ENCODE measurements at regions not wholly inside any gene's neighbourhood (a gene's known extent, or its start where the extent isn't known, plus 50 kb on each side); places are given as distances from the start of the nearest gene placed in this dataset.

DNA sequence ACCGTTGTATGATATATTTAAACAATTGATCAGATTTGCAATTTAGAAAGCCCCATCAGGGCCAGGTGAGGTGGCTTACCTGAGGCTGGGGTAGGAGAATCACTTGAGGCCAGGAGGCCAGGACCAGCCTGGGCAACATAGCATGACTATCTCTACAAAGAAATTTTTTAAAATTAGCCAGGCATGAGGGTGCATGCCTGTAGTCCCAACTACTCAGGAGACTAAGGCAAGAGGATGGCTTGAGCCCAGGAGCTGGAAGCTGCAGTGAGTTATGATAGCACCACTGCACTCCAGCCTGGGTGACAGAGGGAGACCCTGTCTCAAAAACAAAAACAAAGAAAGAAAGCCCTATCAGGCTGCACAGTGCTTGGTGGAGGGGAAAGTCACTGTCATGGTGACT is 159.9 kb upstream of the RAB4A start:
- H3K4me3 Mint-ChIP-seq = no peak overlapping the region
- Histone ChIP-seq H3K79me2 (replicated peaks; ENCODE audit: insufficient read depth) (no peaks in the 10 kb centered on the region), H3K4me3 (no peak overlapping the region), H3K9me2 (ENCODE audit: insufficient read depth) (no peaks in the 10 kb centered on the region), H3K27me3 (ENCODE audit: insufficient read depth) (no peaks in the 10 kb centered on the region), H3K4me1 (ENCODE audit: insufficient read depth) (peaks cover 20% of the 10 kb centered on the region), H3F3A (replicated peaks; ENCODE audit: low read depth) (no peaks in the 10 kb centered on the region), H3K27ac (ENCODE audit: low read depth) (no peak overlapping the region), H3K36me3 (ENCODE audit: insufficient read depth) (no peaks in the 10 kb centered on the region), H3K4me2 (no peak overlapping the region), H2AFZ (no peak overlapping the region), H4K20me1 (replicated peaks; ENCODE audit: insufficient read depth) (no peaks in the 10 kb centered on the region)
- H3K27me3 Mint-ChIP-seq (ENCODE audit: insufficient read depth, low read depth, poor library complexity) = peaks cover 8% of the 10 kb centered on the region
- H3K27ac Mint-ChIP-seq = no peak overlapping the region
- DNase-seq (ENCODE audit: low spot score) (no peak), ATAC-seq (no peak)
- TF ChIP-seq, protein P1, sequence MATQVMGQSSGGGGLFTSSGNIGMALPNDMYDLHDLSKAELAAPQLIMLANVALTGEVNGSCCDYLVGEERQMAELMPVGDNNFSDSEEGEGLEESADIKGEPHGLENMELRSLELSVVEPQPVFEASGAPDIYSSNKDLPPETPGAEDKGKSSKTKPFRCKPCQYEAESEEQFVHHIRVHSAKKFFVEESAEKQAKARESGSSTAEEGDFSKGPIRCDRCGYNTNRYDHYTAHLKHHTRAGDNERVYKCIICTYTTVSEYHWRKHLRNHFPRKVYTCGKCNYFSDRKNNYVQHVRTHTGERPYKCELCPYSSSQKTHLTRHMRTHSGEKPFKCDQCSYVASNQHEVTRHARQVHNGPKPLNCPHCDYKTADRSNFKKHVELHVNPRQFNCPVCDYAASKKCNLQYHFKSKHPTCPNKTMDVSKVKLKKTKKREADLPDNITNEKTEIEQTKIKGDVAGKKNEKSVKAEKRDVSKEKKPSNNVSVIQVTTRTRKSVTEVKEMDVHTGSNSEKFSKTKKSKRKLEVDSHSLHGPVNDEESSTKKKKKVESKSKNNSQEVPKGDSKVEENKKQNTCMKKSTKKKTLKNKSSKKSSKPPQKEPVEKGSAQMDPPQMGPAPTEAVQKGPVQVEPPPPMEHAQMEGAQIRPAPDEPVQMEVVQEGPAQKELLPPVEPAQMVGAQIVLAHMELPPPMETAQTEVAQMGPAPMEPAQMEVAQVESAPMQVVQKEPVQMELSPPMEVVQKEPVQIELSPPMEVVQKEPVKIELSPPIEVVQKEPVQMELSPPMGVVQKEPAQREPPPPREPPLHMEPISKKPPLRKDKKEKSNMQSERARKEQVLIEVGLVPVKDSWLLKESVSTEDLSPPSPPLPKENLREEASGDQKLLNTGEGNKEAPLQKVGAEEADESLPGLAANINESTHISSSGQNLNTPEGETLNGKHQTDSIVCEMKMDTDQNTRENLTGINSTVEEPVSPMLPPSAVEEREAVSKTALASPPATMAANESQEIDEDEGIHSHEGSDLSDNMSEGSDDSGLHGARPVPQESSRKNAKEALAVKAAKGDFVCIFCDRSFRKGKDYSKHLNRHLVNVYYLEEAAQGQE (IDR thresholded peaks at IDR 0.05; ENCODE audit: unreplicated experiment) = no peak
- no peak for TF ChIP-seq STAT1 (IDR thresholded peaks at IDR 0.05; ENCODE audit: unreplicated experiment)
- no peak for TF ChIP-seq EZH2 (IDR thresholded peaks at IDR 0.05; ENCODE audit: low read depth, unreplicated experiment)
- TF ChIP-seq, protein P2, sequence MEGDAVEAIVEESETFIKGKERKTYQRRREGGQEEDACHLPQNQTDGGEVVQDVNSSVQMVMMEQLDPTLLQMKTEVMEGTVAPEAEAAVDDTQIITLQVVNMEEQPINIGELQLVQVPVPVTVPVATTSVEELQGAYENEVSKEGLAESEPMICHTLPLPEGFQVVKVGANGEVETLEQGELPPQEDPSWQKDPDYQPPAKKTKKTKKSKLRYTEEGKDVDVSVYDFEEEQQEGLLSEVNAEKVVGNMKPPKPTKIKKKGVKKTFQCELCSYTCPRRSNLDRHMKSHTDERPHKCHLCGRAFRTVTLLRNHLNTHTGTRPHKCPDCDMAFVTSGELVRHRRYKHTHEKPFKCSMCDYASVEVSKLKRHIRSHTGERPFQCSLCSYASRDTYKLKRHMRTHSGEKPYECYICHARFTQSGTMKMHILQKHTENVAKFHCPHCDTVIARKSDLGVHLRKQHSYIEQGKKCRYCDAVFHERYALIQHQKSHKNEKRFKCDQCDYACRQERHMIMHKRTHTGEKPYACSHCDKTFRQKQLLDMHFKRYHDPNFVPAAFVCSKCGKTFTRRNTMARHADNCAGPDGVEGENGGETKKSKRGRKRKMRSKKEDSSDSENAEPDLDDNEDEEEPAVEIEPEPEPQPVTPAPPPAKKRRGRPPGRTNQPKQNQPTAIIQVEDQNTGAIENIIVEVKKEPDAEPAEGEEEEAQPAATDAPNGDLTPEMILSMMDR (conservative IDR thresholded peaks at IDR 0.05; ENCODE audit: low read depth in 2 of 2) = no peak
- no peak for TF ChIP-seq EZH2phosphoT487 (IDR thresholded peaks at IDR 0.05; ENCODE audit: unreplicated experiment)
- no peak for TF ChIP-seq JUNB (IDR thresholded peaks at IDR 0.05; ENCODE audit: unreplicated experiment)
- TF ChIP-seq ZNF331 (CRISPR knock-in tag; IDR thresholded peaks at IDR 0.05; ENCODE audit: low read depth) = no peak
- H3K9me3 Mint-ChIP-seq = no peaks in the 10 kb centered on the region; the same call in 2 of the 3 replicates
- peaks cover 35% of the 10 kb centered on the region for H3K4me1 Mint-ChIP-seq
- H3K36me3 Mint-ChIP-seq (ENCODE audit: low read depth) = no peaks in the 10 kb centered on the region; the same call in 2 of the 3 replicates

DNA sequence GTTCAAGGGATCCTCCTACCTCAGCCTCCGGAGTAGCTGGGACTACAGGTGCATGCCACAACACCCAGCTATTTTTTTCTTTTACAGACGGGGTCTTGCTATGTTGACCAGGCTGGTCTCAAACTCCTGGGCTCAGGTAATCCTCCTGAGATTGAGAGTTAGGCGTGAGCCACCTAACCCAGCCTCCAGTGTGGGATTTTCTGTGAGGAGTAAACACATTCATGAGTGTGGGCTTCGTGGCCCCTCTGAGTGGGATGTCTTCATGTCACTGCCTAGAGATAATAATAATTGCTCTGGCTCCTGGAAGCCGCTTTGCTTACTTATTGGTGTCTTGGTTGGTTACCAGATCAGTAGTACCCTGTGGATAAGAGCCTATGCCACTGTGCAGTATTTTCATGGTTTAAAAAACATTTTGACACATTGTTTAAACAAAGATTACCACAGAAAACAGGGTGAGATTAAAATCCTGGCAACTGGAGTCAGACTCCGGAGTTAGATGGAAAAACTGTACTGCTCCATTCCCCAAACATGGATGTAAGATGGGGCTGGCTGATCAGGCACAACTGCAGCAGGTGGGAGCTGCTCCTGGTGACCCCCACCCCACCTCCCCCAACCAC is 159.1 kb upstream of the RAB4A start:
- H3K4me3 ChIP-seq = no peak overlapping the region
- no peak overlapping the region for H3K4me2 ChIP-seq
- ATAC-seq (no peak), DNase-seq (ENCODE audit: low spot score) (no peak)
- H3K4me3 Mint-ChIP-seq = no peak overlapping the region
- no peaks in the 10 kb centered on the region for H3K27me3 ChIP-seq (ENCODE audit: insufficient read depth)
- no peaks in the 10 kb centered on the region for H4K20me1 ChIP-seq (replicated peaks; ENCODE audit: insufficient read depth)
- H3K4me1 ChIP-seq (ENCODE audit: insufficient read depth) = peaks cover 20% of the 10 kb centered on the region
- H3K36me3 ChIP-seq (ENCODE audit: insufficient read depth) = no peaks in the 10 kb centered on the region
- H3K9me2 ChIP-seq (ENCODE audit: insufficient read depth) = no peaks in the 10 kb centered on the region
- H3K27me3 Mint-ChIP-seq (ENCODE audit: insufficient read depth, low read depth, poor library complexity) = peaks cover 8% of the 10 kb centered on the region
- no peak overlapping the region for H3K27ac Mint-ChIP-seq
- H3K9me3 Mint-ChIP-seq = no peaks in the 10 kb centered on the region
- peaks cover 31% of the 10 kb centered on the region for H3K4me1 Mint-ChIP-seq
- H3F3A ChIP-seq (replicated peaks; ENCODE audit: low read depth) = no peaks in the 10 kb centered on the region
- no peak overlapping the region for H2AFZ ChIP-seq
- H3K27ac ChIP-seq (ENCODE audit: low read depth) = no peak overlapping the region
- no peaks in the 10 kb centered on the region for H3K79me2 ChIP-seq (replicated peaks; ENCODE audit: insufficient read depth)
- H3K36me3 Mint-ChIP-seq (ENCODE audit: low read depth) = no peaks in the 10 kb centered on the region; the same call in 2 of the 3 replicates
- TF ChIP-seq ZNF114 (CRISPR knock-in tag; IDR thresholded peaks at IDR 0.05) = no peak
- TF ChIP-seq STAT1 (IDR thresholded peaks at IDR 0.05; ENCODE audit: unreplicated experiment) = no peak
- TF ChIP-seq, protein P1 (IDR thresholded peaks at IDR 0.05; ENCODE audit: unreplicated experiment) = no peak
- TF ChIP-seq CREB1 (CRISPR knock-in tag; IDR thresholded peaks at IDR 0.05; ENCODE audit: low read depth) = no peak
- no peak for TF ChIP-seq EZH2phosphoT487 (IDR thresholded peaks at IDR 0.05; ENCODE audit: unreplicated experiment)
- no peak for TF ChIP-seq NANOG (IDR thresholded peaks at IDR 0.05; ENCODE audit: borderline replicate concordance)
- no peak for TF ChIP-seq POLR2AphosphoS5 (IDR thresholded peaks at IDR 0.05; ENCODE audit: low read depth)
- no peak for TF ChIP-seq JUNB (IDR thresholded peaks at IDR 0.05; ENCODE audit: unreplicated experiment)

All from GM23338 (cell line).